H54 (cell line): ENCODE measurements at regions not wholly inside any gene's neighbourhood (a gene's known extent, or its start where the extent isn't known, plus 50 kb on each side); places are given as distances from the start of the nearest gene placed in this dataset.

ENCODE experiments used
- DNase-seq: peaks from one replicate; pipeline ENCODE4 v3.0.0; 2011; ENCODE audit warnings: low spot score, mixed read lengths; ENCODE audit not compliant: insufficient read length
- FAIRE-seq: peaks from 3 replicates; lab custom pipeline; 2011; peaks lifted over from hg19 to GRCh38; lab: Jason Lieb, UNC
- POLR2A ChIP-seq: IDR thresholded peaks from 2 replicates; pipeline ENCODE4 v1.6.1; 2011; ENCODE audit warnings: low read depth, mild to moderate bottlenecking, low read length

DNA sequence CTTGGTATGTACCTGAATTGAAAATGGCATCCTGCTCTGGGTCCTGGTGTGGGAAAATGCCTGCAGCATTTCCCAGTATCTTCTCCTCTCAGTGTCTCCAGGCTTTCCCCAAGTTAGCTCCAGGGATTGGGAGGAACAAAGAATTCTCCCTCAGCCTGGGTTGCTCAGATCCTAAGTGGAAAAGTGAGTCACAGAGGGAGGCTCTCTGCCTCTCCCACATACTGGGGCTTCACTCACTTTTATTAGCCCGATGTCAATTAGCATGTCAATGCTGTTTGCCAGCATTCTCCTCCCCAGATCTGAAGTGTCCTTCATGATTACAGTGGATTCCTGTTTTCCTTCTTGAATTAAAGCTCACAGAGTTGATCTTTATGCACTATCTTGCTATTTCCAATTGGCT, 655.0 kb downstream of the EPHA3 start:
- no peak for TF ChIP-seq POLR2A

DNA sequence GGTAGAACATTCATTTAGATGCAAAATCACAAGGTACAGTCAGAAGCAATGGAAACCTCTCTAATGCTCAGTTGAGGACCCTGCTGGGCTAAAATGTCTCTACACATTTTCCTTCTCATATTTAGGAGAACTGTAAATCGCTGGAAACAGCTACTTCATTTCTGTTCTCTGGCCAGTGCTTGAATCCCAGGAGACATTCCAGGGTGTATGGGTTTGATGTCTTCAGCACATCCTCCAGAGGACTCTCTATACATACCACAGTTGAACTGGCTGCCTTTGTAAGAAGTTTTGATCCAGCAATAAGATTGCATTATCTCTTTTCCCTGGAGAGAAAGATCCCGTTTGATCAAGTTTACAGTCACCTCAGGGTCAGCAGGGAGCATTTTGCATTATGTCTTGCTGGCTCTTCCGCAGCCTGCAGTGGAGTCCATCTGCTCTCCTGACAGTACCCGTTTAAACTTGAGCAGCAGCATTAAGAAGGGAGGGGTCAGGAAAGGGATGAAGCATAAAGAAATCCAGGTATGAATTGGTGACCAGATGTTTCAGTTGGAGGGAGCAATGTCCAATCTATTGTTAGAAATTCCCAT, 676.0 kb downstream of the EPHA3 start:
- no peak for TF ChIP-seq POLR2A
- FAIRE-seq (no peak), DNase-seq (no peak)

More for the DNA sequence above, 655.0 kb downstream of the EPHA3 start:
- FAIRE-seq = no peak
- DNase-seq = no peak

DNA sequence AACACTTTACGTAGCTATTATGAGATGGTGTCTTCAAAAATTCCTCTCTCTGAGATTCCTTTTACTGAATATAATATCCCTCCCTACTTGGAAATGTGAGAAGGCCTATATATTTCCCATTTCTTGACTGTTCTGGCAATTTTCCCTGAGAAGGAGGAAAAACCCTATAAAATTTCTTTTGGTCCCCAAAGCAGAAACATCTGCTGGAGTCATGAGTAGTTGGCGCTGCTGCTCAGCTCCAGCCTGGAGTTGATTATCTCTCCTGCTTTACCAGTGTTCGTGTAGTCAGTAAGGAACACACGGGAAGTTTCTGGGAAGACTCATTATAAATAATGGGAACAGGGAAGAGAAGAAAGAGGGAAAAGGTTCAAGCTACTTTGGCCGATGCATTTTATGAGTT, 680.1 kb downstream of the EPHA3 start:
- no peak for DNase-seq
- no peak for TF ChIP-seq POLR2A
- FAIRE-seq = no peak

DNA sequence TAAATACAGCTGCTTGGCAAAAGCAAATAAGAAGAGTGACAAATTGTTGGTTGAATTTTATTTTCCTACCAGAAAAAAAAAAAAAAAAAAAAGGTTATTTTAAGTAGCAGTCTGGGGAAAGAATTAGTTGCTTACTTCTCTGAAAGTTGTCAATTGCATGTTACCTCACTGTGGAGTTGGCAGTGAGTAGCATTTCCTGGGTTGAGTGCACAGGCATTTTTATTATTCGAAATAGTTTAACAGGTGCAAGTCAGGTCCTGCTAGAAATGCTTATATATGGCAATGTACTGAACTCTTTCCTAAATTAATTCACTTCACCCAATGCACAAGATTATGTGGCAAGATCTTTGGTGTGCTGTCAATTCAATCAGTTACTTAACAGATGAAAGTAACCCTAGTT, 680.6 kb downstream of the EPHA3 start:
- no peak for TF ChIP-seq POLR2A
- FAIRE-seq (no peak), DNase-seq (no peak)

DNA sequence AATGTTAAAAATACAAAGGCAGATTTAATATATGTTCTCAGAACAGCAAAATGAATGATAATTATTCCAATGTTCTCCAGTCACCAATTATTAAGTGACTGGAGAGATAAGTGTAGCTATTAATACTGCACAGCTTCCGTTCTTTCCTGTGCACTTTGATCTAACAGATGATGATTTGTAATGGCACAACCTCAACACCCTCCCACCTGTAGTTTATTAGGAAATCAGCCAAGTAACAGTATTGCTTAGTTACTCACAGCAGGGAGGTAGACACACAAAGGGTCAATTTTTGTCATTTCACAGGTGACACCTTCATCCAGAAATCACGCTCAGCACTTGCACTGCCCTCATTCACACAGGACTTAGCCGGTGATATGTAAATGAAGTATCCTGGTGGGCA, 688.1 kb downstream of the EPHA3 start:
- DNase-seq (no peak), FAIRE-seq (no peak)
- no peak for TF ChIP-seq POLR2A

DNA sequence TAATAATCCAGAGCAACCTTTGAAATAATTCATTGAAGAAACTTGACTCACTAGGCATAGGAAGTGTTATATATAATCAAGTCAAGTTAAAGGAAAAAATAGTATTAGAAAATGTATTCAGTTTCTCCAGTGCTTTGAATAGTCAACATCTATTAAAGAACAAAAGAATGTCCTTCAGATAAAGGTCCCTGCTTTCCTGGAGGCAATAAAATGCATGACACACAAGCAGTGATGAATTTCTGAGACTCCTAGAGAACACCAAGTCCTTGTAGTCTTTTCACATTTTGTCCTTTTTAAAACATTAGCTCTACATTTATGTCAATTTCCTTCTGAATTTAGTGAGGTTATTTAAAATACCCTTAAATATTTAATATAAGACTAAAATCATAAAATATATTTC, 695.5 kb downstream of the EPHA3 start:
- FAIRE-seq (no peak), DNase-seq (no peak)
- TF ChIP-seq POLR2A = no peak

DNA sequence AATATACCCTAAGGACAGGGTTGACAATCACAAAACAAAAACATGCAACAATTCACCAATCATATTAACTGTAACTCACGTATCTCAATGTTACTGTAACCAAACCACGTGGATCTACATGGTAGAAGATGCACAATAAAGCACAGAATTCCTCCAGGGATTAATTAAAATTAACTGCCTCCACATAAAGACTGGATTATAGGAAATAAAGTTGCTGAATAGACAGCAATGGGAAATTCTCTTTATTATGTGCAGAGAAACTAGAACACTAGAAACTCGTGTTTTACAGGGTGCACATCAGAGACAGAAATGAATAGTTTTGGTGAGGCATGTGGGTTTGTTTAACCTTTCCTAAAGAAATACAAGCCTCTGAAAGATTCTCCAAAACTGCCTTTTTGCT, 696.3 kb downstream of the EPHA3 start:
- TF ChIP-seq POLR2A = no peak
- DNase-seq (no peak), FAIRE-seq (no peak)

DNA sequence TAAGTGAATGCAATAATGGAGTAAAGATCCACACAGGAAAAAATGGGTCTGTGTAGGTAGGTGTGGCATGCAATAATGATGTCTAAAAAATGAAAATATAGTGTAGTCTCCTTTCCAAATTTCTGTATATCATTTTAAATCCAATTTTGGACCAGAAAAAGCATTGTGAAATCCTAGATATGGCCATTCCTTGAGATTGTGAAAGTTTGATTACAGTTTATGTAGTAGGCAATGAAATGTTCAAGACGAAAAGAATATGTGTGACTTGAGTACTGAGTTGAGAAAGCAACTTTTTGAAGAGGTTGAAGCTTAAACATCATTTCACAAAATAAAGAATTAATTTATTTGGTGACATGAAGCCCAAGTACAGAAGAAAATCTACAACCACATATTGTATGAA, 698.7 kb downstream of the EPHA3 start:
- FAIRE-seq = no peak
- DNase-seq = no peak
- TF ChIP-seq POLR2A = no peak

DNA sequence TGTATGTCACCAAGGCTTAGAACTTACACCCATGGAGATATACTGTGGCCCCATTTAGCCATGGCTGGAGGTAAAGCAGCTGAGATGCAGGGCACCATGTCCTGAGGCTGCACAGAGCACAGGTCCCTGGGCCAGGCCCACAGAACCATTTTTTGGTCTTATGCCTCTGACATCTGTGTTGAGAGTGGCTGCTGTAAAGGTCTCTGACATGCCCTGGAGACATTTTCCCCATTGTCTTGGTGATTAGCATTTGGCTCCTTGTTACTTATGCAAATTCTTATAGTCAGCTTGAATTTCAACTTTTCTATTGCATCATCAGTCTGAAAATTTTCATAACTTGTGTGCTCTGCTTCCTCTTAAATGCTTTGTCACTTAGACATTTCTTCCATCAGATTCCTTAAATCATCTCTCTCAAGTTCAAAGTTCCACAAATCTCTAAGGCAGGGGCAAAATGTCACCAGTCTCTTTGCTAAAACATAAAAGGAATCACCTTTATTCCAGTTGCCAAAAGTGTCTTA, 701.3 kb downstream of the EPHA3 start:
- TF ChIP-seq POLR2A = no peak
- FAIRE-seq = no peak
- DNase-seq = no peak

DNA sequence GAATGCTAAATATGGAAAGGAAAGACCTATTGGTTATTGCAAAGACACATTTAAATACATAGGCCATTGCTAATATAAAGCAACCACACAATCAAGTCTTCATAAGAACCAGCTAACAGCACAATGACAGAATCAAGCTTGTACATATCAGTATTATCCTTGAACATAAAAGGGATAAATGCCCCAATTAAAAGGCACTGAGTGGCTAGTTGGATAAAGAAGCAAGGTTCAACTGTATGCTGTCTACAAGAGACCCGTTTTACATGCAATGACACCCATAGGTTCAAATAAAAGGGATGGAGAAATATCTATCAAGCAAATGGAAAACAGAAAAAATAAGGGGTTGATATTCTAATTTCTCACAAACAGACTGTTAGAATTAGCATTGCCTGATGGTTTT, 706.1 kb downstream of the EPHA3 start:
- no peak for DNase-seq
- no peak for TF ChIP-seq POLR2A
- FAIRE-seq = no peak

DNA sequence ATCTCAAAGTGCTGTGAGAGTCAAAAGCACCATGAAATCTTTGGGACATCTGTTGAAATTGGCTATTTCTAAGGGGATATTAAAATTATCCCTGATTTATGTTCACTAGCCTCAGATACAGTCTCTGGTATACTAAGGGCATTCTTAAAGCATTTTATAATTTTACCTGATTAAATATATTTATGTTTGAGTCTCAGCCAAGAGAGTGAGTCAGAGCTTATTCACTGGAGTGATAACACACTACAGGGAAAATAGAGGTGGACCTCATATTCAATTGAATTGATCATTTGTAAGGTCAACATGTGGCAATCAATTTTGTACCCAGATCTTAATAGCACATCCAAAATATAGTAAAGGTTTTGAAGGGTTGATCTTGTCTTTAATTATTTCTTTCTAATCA, 733.6 kb downstream of the EPHA3 start:
- TF ChIP-seq POLR2A = no peak
- no peak for FAIRE-seq
- no peak for DNase-seq

DNA sequence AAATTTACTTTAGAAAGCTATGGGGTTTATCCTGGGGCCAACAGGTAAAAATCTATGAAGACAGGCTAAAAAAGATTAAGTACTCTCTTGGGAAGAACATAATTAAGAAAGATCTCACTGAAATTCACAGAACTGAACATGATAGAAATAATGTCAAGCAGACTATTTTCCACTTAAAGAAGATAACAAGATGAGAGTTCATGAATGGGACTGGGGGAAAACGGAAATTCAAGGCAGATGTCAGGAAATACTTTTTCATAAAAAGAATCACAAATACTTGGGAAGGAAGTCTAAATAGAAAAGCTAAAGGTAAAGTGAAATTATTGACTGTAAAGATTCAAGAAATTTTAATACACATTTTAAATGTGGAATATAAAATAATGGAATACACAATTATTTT, 737.6 kb downstream of the EPHA3 start:
- no peak for TF ChIP-seq POLR2A
- DNase-seq (no peak), FAIRE-seq (no peak)

DNA sequence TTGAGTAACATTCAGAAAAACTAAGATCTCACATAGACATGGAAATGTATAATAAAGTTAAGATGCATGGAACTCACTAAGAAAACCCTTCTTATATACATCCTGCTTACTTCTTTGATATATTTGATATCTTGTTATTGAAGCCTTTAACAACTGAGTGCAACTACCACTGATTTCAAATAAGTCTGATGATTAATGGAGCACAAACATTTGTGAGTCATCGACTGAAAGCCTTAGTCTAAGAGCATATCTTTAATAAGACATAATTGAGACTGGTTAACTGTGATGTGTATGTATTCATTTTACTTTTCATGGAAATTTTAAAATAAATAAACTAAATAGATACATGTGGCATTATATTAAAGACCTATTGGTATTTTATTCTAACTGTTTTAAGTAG, 740.5 kb downstream of the EPHA3 start:
- DNase-seq (no peak), FAIRE-seq (no peak)
- no peak for TF ChIP-seq POLR2A

DNA sequence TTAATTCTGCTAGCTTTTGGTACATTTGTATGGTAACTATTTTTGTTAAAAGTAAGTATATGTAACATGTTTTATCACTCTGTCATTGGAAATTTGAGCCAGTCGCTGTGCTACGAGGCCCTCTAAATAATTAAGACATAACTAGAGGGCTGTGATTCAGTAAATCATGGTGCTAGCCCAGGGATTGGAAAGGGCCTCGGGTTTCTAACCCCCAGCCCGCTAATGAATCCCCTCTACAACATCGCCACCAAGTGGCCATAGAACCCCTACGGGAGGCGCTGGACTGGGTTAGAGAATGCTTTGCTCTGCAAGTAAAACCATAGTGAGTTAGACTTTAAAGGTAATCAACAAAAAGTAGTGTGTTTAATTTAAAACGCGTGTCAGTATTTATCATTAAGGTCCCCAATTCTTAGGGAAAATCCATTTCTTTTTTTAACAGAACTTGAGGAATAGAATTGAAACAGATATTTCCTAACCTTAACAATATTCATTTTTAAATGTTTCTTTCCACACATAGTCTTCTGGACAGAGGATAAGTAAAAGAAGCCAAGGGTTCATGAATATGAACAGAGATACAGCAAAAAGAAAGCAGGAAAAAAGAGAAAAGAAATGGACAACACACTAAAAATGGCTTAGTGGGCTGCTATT, 744.7 kb downstream of the EPHA3 start:
- FAIRE-seq (no peak), DNase-seq (no peak)
- no peak for TF ChIP-seq POLR2A

DNA sequence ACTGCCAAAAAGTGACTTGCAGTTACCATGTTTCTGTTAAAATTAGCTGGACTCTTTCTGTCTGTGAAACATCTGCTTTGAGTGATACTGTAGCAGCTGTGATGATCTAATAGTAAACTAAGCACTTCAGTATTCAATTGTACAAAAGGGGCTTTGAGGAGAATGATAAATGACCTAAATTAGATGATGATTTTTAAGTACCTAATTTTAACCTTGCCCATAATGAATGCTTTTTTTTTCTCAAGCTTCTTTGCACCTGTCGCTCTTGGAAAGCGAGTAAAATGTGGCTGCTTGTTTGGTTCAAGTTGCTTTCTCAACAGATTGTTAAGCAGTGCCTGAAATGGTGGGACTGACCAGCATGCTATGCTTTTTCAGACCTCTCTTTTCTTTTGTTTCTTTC, 752.3 kb downstream of the EPHA3 start:
- FAIRE-seq (no peak), DNase-seq (no peak)
- TF ChIP-seq POLR2A = no peak
